ENCODE measurements at regions not wholly inside any gene's neighbourhood (a gene's known extent, or its start where the extent isn't known, plus 50 kb on each side); places are given as distances from the start of the nearest gene placed in this dataset.
A peak's percentile ranks its signal among the peaks of the same experiment; 100 is the strongest.

DNA sequence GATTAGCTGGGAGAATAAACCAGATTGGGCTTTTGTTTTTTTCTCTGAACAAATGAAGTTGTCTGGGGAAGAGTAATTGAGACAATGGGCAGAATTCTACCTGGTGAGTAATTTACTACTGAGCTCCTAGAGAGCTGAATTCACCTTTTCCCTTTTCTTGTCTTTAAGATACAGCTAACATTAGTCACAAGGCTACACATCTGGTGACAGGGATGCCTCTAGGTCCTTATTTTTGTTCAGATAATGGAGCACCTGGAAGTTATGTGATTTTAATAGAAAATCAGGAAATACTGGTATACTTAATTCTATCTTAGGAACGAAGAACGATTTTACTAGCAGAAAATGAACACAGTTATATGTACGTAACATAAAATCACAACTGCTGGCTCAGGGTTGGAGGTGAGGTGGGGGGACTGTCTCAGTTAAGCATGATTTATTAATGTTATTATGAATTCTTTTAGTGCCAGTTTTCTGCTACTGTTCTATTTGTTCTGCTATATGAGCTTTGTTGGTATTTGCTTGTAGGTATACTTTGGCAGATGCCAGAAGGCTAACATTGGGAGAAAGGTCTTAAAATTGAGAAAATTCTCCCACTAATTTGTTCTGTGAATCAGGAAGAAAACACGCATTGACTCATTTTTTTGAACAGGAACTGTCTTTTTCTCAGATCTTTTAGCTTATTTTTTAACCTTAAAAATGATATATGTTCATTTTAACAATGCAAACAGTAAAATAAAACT, 482.7 kb upstream of the RGS6 start:
- Histone ChIP-seq H3F3A (ENCODE audit: low read length, unreplicated experiment) (peaks cover 6% of the 10 kb centered on the region), H3K27me3 (ENCODE audit: low read length) (no peaks in the 10 kb centered on the region), H3K4me3 (ENCODE audit: low read length) (peak overlapping the region; percentile 20; the same call in 1 of the 2 replicates), H4K20me1 (ENCODE audit: low read length) (no peaks in the 10 kb centered on the region), H3K9ac (ENCODE audit: low read length) (no peak overlapping the region), H3K27ac (ENCODE audit: low read length) (peak overlapping the region; percentile 58), H3K79me2 (ENCODE audit: low read length) (peaks cover 76% of the 10 kb centered on the region), H2AFZ (ENCODE audit: low read length) (no peak overlapping the region), H3K4me2 (ENCODE audit: low read length) (peak overlapping the region; percentile 65), H3K4me1 (ENCODE audit: insufficient read depth, low read length) (peaks cover 58% of the 10 kb centered on the region), H3K9me2 (replicated peaks; ENCODE audit: low read length) (no peaks in the 10 kb centered on the region), H3K36me3 (ENCODE audit: low read depth, low read length) (no peaks in the 10 kb centered on the region), H3K9me3 (ENCODE audit: low read length) (no peaks in the 10 kb centered on the region)
- DNase-seq, result peak; percentile 79
- ATAC-seq, result peak; percentile 71
- CTCF ChIA-PET, result interaction anchor here (0.6 to 1.4 kb wide), 2 partner anchors 97 to 128 kb away, joined by 3 to 7 read pairs; no protein-coding TSS in a partner anchor
- no peak for TF ChIP-seq EZH2phosphoT487 (IDR thresholded peaks at IDR 0.05; ENCODE audit: borderline replicate concordance, low read length)
- TF ChIP-seq, protein P1, sequence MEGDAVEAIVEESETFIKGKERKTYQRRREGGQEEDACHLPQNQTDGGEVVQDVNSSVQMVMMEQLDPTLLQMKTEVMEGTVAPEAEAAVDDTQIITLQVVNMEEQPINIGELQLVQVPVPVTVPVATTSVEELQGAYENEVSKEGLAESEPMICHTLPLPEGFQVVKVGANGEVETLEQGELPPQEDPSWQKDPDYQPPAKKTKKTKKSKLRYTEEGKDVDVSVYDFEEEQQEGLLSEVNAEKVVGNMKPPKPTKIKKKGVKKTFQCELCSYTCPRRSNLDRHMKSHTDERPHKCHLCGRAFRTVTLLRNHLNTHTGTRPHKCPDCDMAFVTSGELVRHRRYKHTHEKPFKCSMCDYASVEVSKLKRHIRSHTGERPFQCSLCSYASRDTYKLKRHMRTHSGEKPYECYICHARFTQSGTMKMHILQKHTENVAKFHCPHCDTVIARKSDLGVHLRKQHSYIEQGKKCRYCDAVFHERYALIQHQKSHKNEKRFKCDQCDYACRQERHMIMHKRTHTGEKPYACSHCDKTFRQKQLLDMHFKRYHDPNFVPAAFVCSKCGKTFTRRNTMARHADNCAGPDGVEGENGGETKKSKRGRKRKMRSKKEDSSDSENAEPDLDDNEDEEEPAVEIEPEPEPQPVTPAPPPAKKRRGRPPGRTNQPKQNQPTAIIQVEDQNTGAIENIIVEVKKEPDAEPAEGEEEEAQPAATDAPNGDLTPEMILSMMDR (conservative IDR thresholded peaks at IDR 0.05; ENCODE audit: low read depth, low read length), result no peak
- no peak for TF ChIP-seq EZH2 (IDR thresholded peaks at IDR 0.05; ENCODE audit: low read length, unreplicated experiment)
- TSS peak; percentile 6 for BruUV-seq (replicated peaks)
- POLR2A ChIA-PET (ENCODE audit: unreplicated experiment), result interaction anchor here (0.6 to 0.7 kb wide), 4 partner anchors 61 to 305 kb away, joined by 4 to 7 read pairs (median 5); no protein-coding TSS in a partner anchor
- intact Hi-C loops (cut with micrococcal nuclease), result loop anchor here (1.0 to 5.0 kb wide), 7 partner anchors 10 to 306 kb away; no protein-coding TSS in a partner anchor

DNA sequence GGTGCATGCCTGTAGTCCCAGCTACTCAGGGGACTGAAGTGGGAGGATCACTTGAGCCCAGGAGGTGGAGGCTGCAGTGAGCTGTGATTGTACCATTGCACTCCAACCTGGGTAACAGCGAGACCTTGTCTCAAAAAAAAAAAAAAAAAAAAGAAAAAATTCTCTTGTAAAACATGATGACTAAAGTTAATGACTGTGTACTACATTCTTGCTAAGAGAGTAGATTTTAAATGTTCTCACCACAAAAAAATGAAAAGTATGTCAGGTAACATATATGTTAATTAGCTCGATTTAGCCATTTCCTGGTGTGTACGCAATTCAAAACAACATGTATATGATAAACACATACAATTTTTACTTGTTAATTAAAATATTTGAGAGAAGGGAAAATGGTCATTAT, 480.7 kb upstream of the RGS6 start:
- intact Hi-C loops (cut with micrococcal nuclease), result no loop called here
- Histone ChIP-seq H3K27me3 (ENCODE audit: low read length) (no peaks in the 10 kb centered on the region), H3F3A (ENCODE audit: low read length, unreplicated experiment) (peaks cover 6% of the 10 kb centered on the region), H3K4me3 (ENCODE audit: low read length) (no peak overlapping the region), H2AFZ (ENCODE audit: low read length) (no peak overlapping the region), H3K27ac (ENCODE audit: low read length) (no peak overlapping the region), H3K4me2 (ENCODE audit: low read length) (peak overlapping the region; percentile 12; the same call in 1 of the 2 replicates), H4K20me1 (ENCODE audit: low read length) (no peaks in the 10 kb centered on the region), H3K9me2 (replicated peaks; ENCODE audit: low read length) (no peaks in the 10 kb centered on the region), H3K4me1 (ENCODE audit: insufficient read depth, low read length) (peaks cover 66% of the 10 kb centered on the region), H3K36me3 (ENCODE audit: low read depth, low read length) (no peaks in the 10 kb centered on the region), H3K79me2 (ENCODE audit: low read length) (peaks cover 79% of the 10 kb centered on the region), H3K9ac (ENCODE audit: low read length) (no peak overlapping the region), H3K9me3 (ENCODE audit: low read length) (no peaks in the 10 kb centered on the region)
- peak; percentile 8 for ATAC-seq
- DNase-seq, result peak; percentile 73
- CTCF ChIA-PET, result interaction anchor here (0.6 to 0.7 kb wide), 2 partner anchors 11 to 1285 kb away, joined by 3 to 13 read pairs; no protein-coding TSS in a partner anchor
- POLR2A ChIA-PET (ENCODE audit: unreplicated experiment), result no interaction called here
- TF ChIP-seq EZH2phosphoT487 (IDR thresholded peaks at IDR 0.05; ENCODE audit: borderline replicate concordance, low read length), result no peak
- no TSS peak for BruUV-seq (replicated peaks)

DNA sequence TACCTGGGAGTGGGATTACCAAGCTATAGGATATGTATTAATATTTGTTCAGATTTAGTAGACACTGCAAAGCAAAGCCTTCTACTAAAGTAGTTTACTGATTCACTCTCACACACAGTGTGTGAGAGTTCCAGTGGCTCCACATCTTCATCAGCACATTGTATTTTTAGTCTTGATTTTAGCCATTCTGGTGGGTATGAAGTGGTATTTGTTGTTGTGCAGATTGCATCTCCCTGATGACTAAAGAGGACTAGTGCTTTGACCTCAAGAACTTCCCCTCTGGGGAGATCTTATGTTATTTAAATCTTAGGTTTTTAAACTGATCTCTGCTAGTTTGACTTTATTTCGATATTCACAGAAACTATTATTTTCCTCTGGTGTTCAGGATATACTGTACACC, 479.7 kb upstream of the RGS6 start:
- intact Hi-C loops (cut with micrococcal nuclease), result no loop called here
- Histone ChIP-seq H4K20me1 (ENCODE audit: low read length) (no peaks in the 10 kb centered on the region), H3K4me3 (ENCODE audit: low read length) (no peak overlapping the region), H3K4me2 (ENCODE audit: low read length) (no peak overlapping the region), H3K36me3 (ENCODE audit: low read depth, low read length) (no peaks in the 10 kb centered on the region), H3K9me2 (replicated peaks; ENCODE audit: low read length) (no peaks in the 10 kb centered on the region), H3K27ac (ENCODE audit: low read length) (no peak overlapping the region), H3K79me2 (ENCODE audit: low read length) (peaks cover 76% of the 10 kb centered on the region), H2AFZ (ENCODE audit: low read length) (no peak overlapping the region), H3K9ac (ENCODE audit: low read length) (no peak overlapping the region), H3F3A (ENCODE audit: low read length, unreplicated experiment) (peaks cover 6% of the 10 kb centered on the region), H3K27me3 (ENCODE audit: low read length) (no peaks in the 10 kb centered on the region), H3K9me3 (ENCODE audit: low read length) (no peaks in the 10 kb centered on the region), H3K4me1 (ENCODE audit: insufficient read depth, low read length) (peaks cover 66% of the 10 kb centered on the region)
- ATAC-seq (no peak), DNase-seq (peak; percentile 12)
- TF ChIP-seq, protein P1 (conservative IDR thresholded peaks at IDR 0.05; ENCODE audit: low read depth, low read length), result no peak
- ChIA-PET CTCF (no interaction called here), POLR2A (ENCODE audit: unreplicated experiment) (no interaction called here)
- BruUV-seq (replicated peaks), result no TSS peak
